GM12891 (cell line): ENCODE measurements at regions not wholly inside any gene's neighbourhood (a gene's known extent, or its start where the extent isn't known, plus 50 kb on each side); places are given as distances from the start of the nearest gene placed in this dataset.
"Not testable (repeated sequence)": the region's sequence is repeated elsewhere in the genome, so short reads cannot be mapped to it uniquely, and the experiment has no call there.

Source experiments
- DNase-seq: peaks from one replicate; pipeline ENCODE4 v3.0.0; 2011; ENCODE audit warnings: low spot score; ENCODE audit not compliant: insufficient read length
- FAIRE-seq: peaks from 2 replicates; lab custom pipeline; 2011; peaks lifted over from hg19 to GRCh38; lab: Jason Lieb, UNC
- PAX5 ChIP-seq: IDR thresholded peaks from 2 replicates; pipeline ENCODE4 v1.6.1; 2011; ENCODE audit warnings: low read length, moderate library complexity, mild to moderate bottlenecking; ENCODE audit not compliant: insufficient read depth, severe bottlenecking
- POLR2A ChIP-seq: IDR thresholded peaks from 2 replicates; pipeline ENCODE4 v1.6.1; 2011; ENCODE audit warnings: low read depth, low read length, control low read depth
- POLR2AphosphoS5 ChIP-seq: IDR thresholded peaks from 2 replicates; pipeline ENCODE4 v1.6.1; 2011; ENCODE audit warnings: low read depth, low read length, control low read depth
- POU2F2 ChIP-seq: IDR thresholded peaks from 2 replicates; pipeline ENCODE4 v1.6.1; 2011; ENCODE audit warnings: low read depth, mild to moderate bottlenecking, control low read depth, low read length, moderate library complexity
- SPI1 ChIP-seq: IDR thresholded peaks from 2 replicates; pipeline ENCODE4 v1.6.1; 2011; ENCODE audit warnings: low read depth, low read length, control low read depth
- TAF1 ChIP-seq: IDR thresholded peaks from 2 replicates; pipeline ENCODE4 v1.6.1; 2011; ENCODE audit warnings: low read depth, low read length, control low read depth

GRCh38 chr1:96513136-96513535 lies 208.4 kb upstream of the PTBP2 start:
- FAIRE-seq (no peak), DNase-seq (no peak)
- TF ChIP-seq TAF1 (no peak), POLR2A (no peak), SPI1 (no peak), POLR2AphosphoS5 (no peak), POU2F2 (no peak), PAX5 (no peak)

GRCh38 chr1:96515430-96515829 lies 206.2 kb upstream of the PTBP2 start:
- TF ChIP-seq POLR2A: no peak
- TF ChIP-seq POU2F2: no peak
- no peak for TF ChIP-seq POLR2AphosphoS5
- no peak for TF ChIP-seq TAF1
- TF ChIP-seq PAX5: no peak
- peak; percentile 65 for TF ChIP-seq SPI1
- FAIRE-seq (no peak), DNase-seq (no peak)

- no peak for DNase-seq
- no peak for FAIRE-seq
- no peak for TF ChIP-seq PAX5
- no peak for TF ChIP-seq SPI1
- no peak for TF ChIP-seq POLR2AphosphoS5
- no peak for TF ChIP-seq POU2F2
Measured at GRCh38 chr1:96515925-96516324, 205.7 kb upstream of the PTBP2 start.

- DNase-seq (no peak), FAIRE-seq (no peak)
- TF ChIP-seq TAF1: no peak
Measured at GRCh38 chr1:96519851-96520578, 201.6 kb upstream of the PTBP2 start.

- FAIRE-seq (no peak), DNase-seq (no peak)
- TF ChIP-seq TAF1: no peak
- no peak for TF ChIP-seq PAX5
- TF ChIP-seq POU2F2: no peak
- no peak for TF ChIP-seq POLR2A
- TF ChIP-seq POLR2AphosphoS5: no peak
- TF ChIP-seq SPI1: no peak
Measured at GRCh38 chr1:96520579-96520947, 201.0 kb upstream of the PTBP2 start.

- FAIRE-seq: no peak
- no peak for DNase-seq
- TF ChIP-seq POLR2AphosphoS5 (no peak), POLR2A (no peak), POU2F2 (no peak), PAX5 (no peak)
Measured at GRCh38 chr1:96521010-96521409, 200.6 kb upstream of the PTBP2 start.

- FAIRE-seq (no peak), DNase-seq (no peak)
- TF ChIP-seq PAX5 (no peak), POU2F2 (no peak), POLR2AphosphoS5 (no peak), SPI1 (no peak), TAF1 (no peak)
Measured at GRCh38 chr1:96521994-96522760, 199.4 kb upstream of the PTBP2 start.

- DNase-seq (no peak), FAIRE-seq (no peak)
- TF ChIP-seq TAF1 (no peak), POLR2A (no peak), SPI1 (no peak), PAX5 (no peak), POLR2AphosphoS5 (no peak)
Measured at GRCh38 chr1:96522927-96523326, 198.7 kb upstream of the PTBP2 start.

GRCh38 chr1:96524100-96524499 lies 197.5 kb upstream of the PTBP2 start:
- no peak for DNase-seq
- no peak for FAIRE-seq
- TF ChIP-seq SPI1 (no peak), PAX5 (no peak), POLR2AphosphoS5 (no peak), POLR2A (no peak), POU2F2 (no peak), TAF1 (no peak)

- no peak for TF ChIP-seq POLR2A
- no peak for TF ChIP-seq POLR2AphosphoS5
- TF ChIP-seq TAF1: no peak
- TF ChIP-seq PAX5: no peak
- no peak for TF ChIP-seq POU2F2
- no peak for TF ChIP-seq SPI1
- FAIRE-seq (no peak), DNase-seq (no peak)
Measured at GRCh38 chr1:96525657-96526557, 195.7 kb upstream of the PTBP2 start.

GRCh38 chr1:96528672-96529071 lies 192.9 kb upstream of the PTBP2 start:
- not testable (repeated sequence) for FAIRE-seq, DNase-seq
